SH-SY5Y (cell line): ENCODE measurements at regions not wholly inside any gene's neighbourhood (a gene's known extent, or its start where the extent isn't known, plus 50 kb on each side); places are given as distances from the start of the nearest gene placed in this dataset.

Experiments
- GATA2 ChIP-seq: IDR thresholded peaks from 2 replicates; pipeline ENCODE4 v1.6.1; 2011; ENCODE audit warnings: mild to moderate bottlenecking, low read depth, low read length
- GATA3 ChIP-seq: IDR thresholded peaks from 2 replicates; pipeline ENCODE4 v1.6.1; 2011; ENCODE audit warnings: low read depth, mild to moderate bottlenecking, low read length, moderate library complexity

GRCh38 chr11:19659529-19659928, 53.1 kb upstream of the NAV2 start:
- TF ChIP-seq GATA3 (no peak), GATA2 (no peak)
